Tibial artery (tissue), 4 donors: ENCODE measurements at regions not wholly inside any gene's neighbourhood (a gene's known extent, or its start where the extent isn't known, plus 50 kb on each side); places are given as distances from the start of the nearest gene placed in this dataset.

Experiments
- DNase-seq, 2 donors: peaks; one replicate each; pipeline ENCODE4 v3.0.0-alpha.2; 2019
- H3K27ac ChIP-seq, 2 donors: fragments of 200-600 bp; sonication (generic) in 1 of 2; 1 replicate in 1 of 2; 2 replicates in 1 of 2; pipeline ENCODE4 v1.5.1; 2018 to 2019; ENCODE audit warnings: mild to moderate bottlenecking in 1 of 2
- H3K27me3 ChIP-seq, 2 donors: fragments of 200-600 bp; sonication (generic) in 1 of 2; one replicate each; pipeline versions ENCODE4 v1.5.1 to v1.6.0; 2016 to 2019
- H3K36me3 ChIP-seq, 3 donors: fragments of 200-600 bp; sonication (generic) in 2 of 3; one replicate each; pipeline ENCODE4 v1.5.1; 2016 to 2019; ENCODE audit warnings: mild to moderate bottlenecking in 2 of 3
- H3K4me1 ChIP-seq, 4 donors: fragments of 200-600 bp; sonication (generic) in 2 of 4; 1 replicate in 3 of 4; 2 replicates in 1 of 4; pipeline ENCODE4 v1.5.1; 2016 to 2019
- H3K4me3 ChIP-seq, 2 donors: fragments of 200-600 bp; sonication (generic) in 1 of 2; 1 replicate in 1 of 2; 2 replicates in 1 of 2; pipeline ENCODE4 v1.5.1; 2018 to 2019; ENCODE audit warnings: mild to moderate bottlenecking in 2 of 2
- H3K9me3 ChIP-seq, 3 donors: fragments of 200-600 bp; sonication (generic) in 1 of 3; one replicate each; pipeline ENCODE4 v1.5.1; 2016 to 2019
- CTCF ChIP-seq, 2 experiments: fragments of 200-600 bp in 1 of 2; fragments of 450-650 bp in 1 of 2; IDR thresholded peaks; one replicate each; pipeline ENCODE4 v1.5.1; 2017 to 2019; ENCODE audit warnings: antibody characterized with exemption in 2 of 2, mild to moderate bottlenecking in 1 of 2, moderate library complexity in 1 of 2
- intact Hi-C: fragments of 100-400 bp; cut with DNase I; formaldehyde crosslinking; loops from one replicate; pipeline ENCODE4 v1.15.0; 2023; ENCODE audit warnings: low total_unique reads

GRCh38 chr4:33323393-33323792 lies 2603.2 kb downstream of the PCDH7 start:
- no peak for TF ChIP-seq CTCF (IDR thresholded peaks at IDR 0.05)
- intact Hi-C loops, result no loop called here

GRCh38 chr4:33334416-33334815 lies 2614.2 kb downstream of the PCDH7 start:
- peaks cover 0 to 20% (median 15%) of the 10 kb centered on the region in 3 donors for H3K9me3 ChIP-seq
- no peak overlapping the region for H3K4me3 ChIP-seq
- no peak for TF ChIP-seq CTCF (IDR thresholded peaks at IDR 0.05)
- intact Hi-C loops, result no loop called here
- DNase-seq, result no peak
- no peaks in the 10 kb centered on the region for H3K36me3 ChIP-seq
- H3K27me3 ChIP-seq, result no peaks in the 10 kb centered on the region
- H3K4me1 ChIP-seq, result no peaks in the 10 kb centered on the region
- no peak overlapping the region for H3K27ac ChIP-seq

More at GRCh38 chr4:33323393-33323792, 2603.2 kb downstream of the PCDH7 start:
- Histone ChIP-seq H3K9me3 (no peaks in the 10 kb centered on the region), H3K4me3 (no peak overlapping the region), H3K27ac (no peak overlapping the region), H3K4me1 (no peaks in the 10 kb centered on the region), H3K27me3 (no peaks in the 10 kb centered on the region), H3K36me3 (no peaks in the 10 kb centered on the region)
- no peak for DNase-seq

GRCh38 chr4:33339762-33340161 lies 2619.6 kb downstream of the PCDH7 start:
- intact Hi-C loops, result no loop called here
- Histone ChIP-seq H3K9me3 (peaks cover 0 to 5% (median 0%) of the 10 kb centered on the region in 3 donors), H3K27me3 (no peaks in the 10 kb centered on the region), H3K36me3 (no peaks in the 10 kb centered on the region), H3K4me1 (no peaks in the 10 kb centered on the region), H3K27ac (no peak overlapping the region), H3K4me3 (no peak overlapping the region)
- no peak for TF ChIP-seq CTCF (IDR thresholded peaks at IDR 0.05)
- no peak for DNase-seq

- Histone ChIP-seq H3K4me1 (no peaks in the 10 kb centered on the region), H3K27me3 (no peaks in the 10 kb centered on the region), H3K9me3 (peaks cover 0 to 5% (median 0%) of the 10 kb centered on the region in 3 donors), H3K4me3 (no peak overlapping the region), H3K36me3 (no peaks in the 10 kb centered on the region), H3K27ac (no peak overlapping the region)
- intact Hi-C loops, result no loop called here
- DNase-seq, result no peak
- no peak for TF ChIP-seq CTCF (IDR thresholded peaks at IDR 0.05)
Observed at GRCh38 chr4:33340168-33340567, 2620.0 kb downstream of the PCDH7 start.

GRCh38 chr4:33349376-33349775 lies 2629.2 kb downstream of the PCDH7 start:
- Histone ChIP-seq H3K36me3 (no peaks in the 10 kb centered on the region), H3K4me1 (no peaks in the 10 kb centered on the region), H3K27ac (no peak overlapping the region), H3K27me3 (no peaks in the 10 kb centered on the region), H3K9me3 (no peaks in the 10 kb centered on the region), H3K4me3 (no peak overlapping the region)
- intact Hi-C loops, result no loop called here
- no peak for DNase-seq
- no peak for TF ChIP-seq CTCF (IDR thresholded peaks at IDR 0.05)

GRCh38 chr4:33357121-33357520 lies 2637.0 kb downstream of the PCDH7 start:
- no peak for DNase-seq
- H3K4me1 ChIP-seq, result no peaks in the 10 kb centered on the region
- H3K9me3 ChIP-seq, result no peaks in the 10 kb centered on the region
- intact Hi-C loops, result no loop called here
- H3K4me3 ChIP-seq, result no peak overlapping the region
- no peaks in the 10 kb centered on the region for H3K27me3 ChIP-seq
- TF ChIP-seq CTCF (IDR thresholded peaks at IDR 0.05), result no peak
- no peak overlapping the region for H3K27ac ChIP-seq
- H3K36me3 ChIP-seq, result no peaks in the 10 kb centered on the region
